HL-60 (cell line): ENCODE measurements at regions not wholly inside any gene's neighbourhood (a gene's known extent, or its start where the extent isn't known, plus 50 kb on each side); places are given as distances from the start of the nearest gene placed in this dataset.

Experiments used
- GABPA ChIP-seq: IDR thresholded peaks from 2 replicates; pipeline ENCODE4 v1.6.1; 2012; ENCODE audit warnings: low read depth
- POLR2AphosphoS5 ChIP-seq: IDR thresholded peaks from 2 replicates; pipeline ENCODE4 v1.6.1; 2012; ENCODE audit warnings: low read depth
- TF ChIP-seq, protein P1 (sequence below): IDR thresholded peaks from one replicate; pipeline ENCODE4 v1.5.1; 2011; ENCODE audit warnings: low read length, control low read depth, inconsistent platforms; ENCODE audit not compliant: insufficient read depth
- TF ChIP-seq, protein P2 (sequence below): IDR thresholded peaks from 2 replicates; pipeline ENCODE4 v1.6.1; 2012; ENCODE audit warnings: low read depth; ENCODE audit not compliant: insufficient replicate concordance

DNA sequence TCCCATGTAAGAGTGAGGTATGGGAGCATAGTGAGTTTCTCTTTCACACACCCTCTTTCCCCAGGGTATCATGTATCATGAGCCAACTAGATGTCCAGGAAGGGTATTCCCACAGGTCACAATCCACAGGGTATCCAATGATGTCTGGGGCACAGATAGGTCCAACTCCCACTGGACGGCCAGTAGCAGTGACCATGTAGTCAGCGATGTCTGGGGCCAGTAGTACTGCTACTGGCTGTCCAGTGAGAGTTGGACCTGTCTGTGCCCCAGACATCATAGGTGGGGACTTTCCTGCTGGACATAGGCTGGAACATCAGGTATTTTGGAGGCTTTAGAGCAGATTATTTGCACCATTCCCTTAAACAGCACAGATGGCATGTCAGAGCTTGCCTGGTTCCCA, 352.6 kb upstream of the SGCD start:
- TF ChIP-seq, protein P1, sequence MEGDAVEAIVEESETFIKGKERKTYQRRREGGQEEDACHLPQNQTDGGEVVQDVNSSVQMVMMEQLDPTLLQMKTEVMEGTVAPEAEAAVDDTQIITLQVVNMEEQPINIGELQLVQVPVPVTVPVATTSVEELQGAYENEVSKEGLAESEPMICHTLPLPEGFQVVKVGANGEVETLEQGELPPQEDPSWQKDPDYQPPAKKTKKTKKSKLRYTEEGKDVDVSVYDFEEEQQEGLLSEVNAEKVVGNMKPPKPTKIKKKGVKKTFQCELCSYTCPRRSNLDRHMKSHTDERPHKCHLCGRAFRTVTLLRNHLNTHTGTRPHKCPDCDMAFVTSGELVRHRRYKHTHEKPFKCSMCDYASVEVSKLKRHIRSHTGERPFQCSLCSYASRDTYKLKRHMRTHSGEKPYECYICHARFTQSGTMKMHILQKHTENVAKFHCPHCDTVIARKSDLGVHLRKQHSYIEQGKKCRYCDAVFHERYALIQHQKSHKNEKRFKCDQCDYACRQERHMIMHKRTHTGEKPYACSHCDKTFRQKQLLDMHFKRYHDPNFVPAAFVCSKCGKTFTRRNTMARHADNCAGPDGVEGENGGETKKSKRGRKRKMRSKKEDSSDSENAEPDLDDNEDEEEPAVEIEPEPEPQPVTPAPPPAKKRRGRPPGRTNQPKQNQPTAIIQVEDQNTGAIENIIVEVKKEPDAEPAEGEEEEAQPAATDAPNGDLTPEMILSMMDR = no peak
- TF ChIP-seq POLR2AphosphoS5 (no peak), GABPA (no peak)
- TF ChIP-seq, protein P2, sequence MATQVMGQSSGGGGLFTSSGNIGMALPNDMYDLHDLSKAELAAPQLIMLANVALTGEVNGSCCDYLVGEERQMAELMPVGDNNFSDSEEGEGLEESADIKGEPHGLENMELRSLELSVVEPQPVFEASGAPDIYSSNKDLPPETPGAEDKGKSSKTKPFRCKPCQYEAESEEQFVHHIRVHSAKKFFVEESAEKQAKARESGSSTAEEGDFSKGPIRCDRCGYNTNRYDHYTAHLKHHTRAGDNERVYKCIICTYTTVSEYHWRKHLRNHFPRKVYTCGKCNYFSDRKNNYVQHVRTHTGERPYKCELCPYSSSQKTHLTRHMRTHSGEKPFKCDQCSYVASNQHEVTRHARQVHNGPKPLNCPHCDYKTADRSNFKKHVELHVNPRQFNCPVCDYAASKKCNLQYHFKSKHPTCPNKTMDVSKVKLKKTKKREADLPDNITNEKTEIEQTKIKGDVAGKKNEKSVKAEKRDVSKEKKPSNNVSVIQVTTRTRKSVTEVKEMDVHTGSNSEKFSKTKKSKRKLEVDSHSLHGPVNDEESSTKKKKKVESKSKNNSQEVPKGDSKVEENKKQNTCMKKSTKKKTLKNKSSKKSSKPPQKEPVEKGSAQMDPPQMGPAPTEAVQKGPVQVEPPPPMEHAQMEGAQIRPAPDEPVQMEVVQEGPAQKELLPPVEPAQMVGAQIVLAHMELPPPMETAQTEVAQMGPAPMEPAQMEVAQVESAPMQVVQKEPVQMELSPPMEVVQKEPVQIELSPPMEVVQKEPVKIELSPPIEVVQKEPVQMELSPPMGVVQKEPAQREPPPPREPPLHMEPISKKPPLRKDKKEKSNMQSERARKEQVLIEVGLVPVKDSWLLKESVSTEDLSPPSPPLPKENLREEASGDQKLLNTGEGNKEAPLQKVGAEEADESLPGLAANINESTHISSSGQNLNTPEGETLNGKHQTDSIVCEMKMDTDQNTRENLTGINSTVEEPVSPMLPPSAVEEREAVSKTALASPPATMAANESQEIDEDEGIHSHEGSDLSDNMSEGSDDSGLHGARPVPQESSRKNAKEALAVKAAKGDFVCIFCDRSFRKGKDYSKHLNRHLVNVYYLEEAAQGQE = no peak
